Pancreas (tissue), 10 donors: ENCODE measurements at regions not wholly inside any gene's neighbourhood (a gene's known extent, or its start where the extent isn't known, plus 50 kb on each side); places are given as distances from the start of the nearest gene placed in this dataset.

Source experiments
- ATAC-seq, 4 donors: fragments of 200-7000 bp; cut with Tn5 transposase; one replicate each; pipeline versions ENCODE4 v1.8.0 to v1.9.1; 2020; ENCODE audit warnings: mild to moderate bottlenecking in 4 of 4, moderate library complexity in 4 of 4
- DNase-seq, 6 donors: peaks; one replicate each; pipeline ENCODE4 v3.0.0-alpha.2; 2020
- FAIRE-seq: peaks from 2 replicates; lab custom pipeline; 2012; peaks lifted over from hg19 to GRCh38; lab: Jason Lieb, UNC
- H3K27ac ChIP-seq, 4 donors: fragments of 200-600 bp; sonication (generic); 1 replicate in 3 of 4; 2 replicates in 1 of 4; pipeline versions ENCODE4 v1.5.0 to v1.8.0; 2020
- H3K27me3 ChIP-seq, 4 donors: fragments of 200-600 bp; one replicate each; pipeline ENCODE4 v1.8.0; 2021
- H3K36me3 ChIP-seq, 3 donors: fragments of 200-600 bp; sonication (generic) in 1 of 3; one replicate each; pipeline versions ENCODE4 v1.5.0 to v1.8.0; 2020 to 2021
- H3K4me1 ChIP-seq, 3 donors: fragments of 200-600 bp; one replicate each; pipeline ENCODE4 v1.8.0; 2021
- H3K4me3 ChIP-seq, 4 donors: fragments of 200-600 bp; sonication (generic) in 2 of 4; one replicate each; pipeline versions ENCODE4 v1.5.0 to v1.8.0; 2020 to 2021
- H3K9me3 ChIP-seq, 4 donors: fragments of 200-600 bp; one replicate each; pipeline ENCODE4 v1.8.0; 2021
- WGBS, 2 donors: extraction: QIAGEN DNeasy Blood & Tissue Kit; methylation state at CpG; one replicate each; pipeline ENCODE4 v1.1.7; 2013; 5-methylcytosine and 5-hydroxymethylcytosine counted together
- intact Hi-C, 3 donors: fragments of 100-400 bp; cut with DNase I; formaldehyde crosslinking; loops; one replicate each; pipeline versions ENCODE4 v1.11.1 to v1.14.2; 2022
- TF ChIP-seq, protein P1 (sequence below), 4 donors: fragments of 200-600 bp; sonication (generic) in 3 of 4; IDR thresholded peaks; one replicate each; pipeline versions ENCODE4 v1.5.0 to v1.8.0; 2021; ENCODE audit warnings: antibody characterized with exemption in 4 of 4
- donor health status: healthy with polysubstance abuse.
- donor health status: DM: no; HTN: no; CAD: no; lungs with moderate emphysema.
- donor health status: DM: no; HTN: no; CAD: no.
- donor health status: control.
- donor health status: control.
- donor health status: Bipolar disorder and iron deficiency.
- donor health status: DM: yes; HTN: yes; CAD: no.
- donor health status: DM: no; HTN: no; CAD: no.
- donor health status: DM: no; HTN: no; CAD: no.
- donor health status: DM: yes; HTN: yes; CAD: no.

DNA sequence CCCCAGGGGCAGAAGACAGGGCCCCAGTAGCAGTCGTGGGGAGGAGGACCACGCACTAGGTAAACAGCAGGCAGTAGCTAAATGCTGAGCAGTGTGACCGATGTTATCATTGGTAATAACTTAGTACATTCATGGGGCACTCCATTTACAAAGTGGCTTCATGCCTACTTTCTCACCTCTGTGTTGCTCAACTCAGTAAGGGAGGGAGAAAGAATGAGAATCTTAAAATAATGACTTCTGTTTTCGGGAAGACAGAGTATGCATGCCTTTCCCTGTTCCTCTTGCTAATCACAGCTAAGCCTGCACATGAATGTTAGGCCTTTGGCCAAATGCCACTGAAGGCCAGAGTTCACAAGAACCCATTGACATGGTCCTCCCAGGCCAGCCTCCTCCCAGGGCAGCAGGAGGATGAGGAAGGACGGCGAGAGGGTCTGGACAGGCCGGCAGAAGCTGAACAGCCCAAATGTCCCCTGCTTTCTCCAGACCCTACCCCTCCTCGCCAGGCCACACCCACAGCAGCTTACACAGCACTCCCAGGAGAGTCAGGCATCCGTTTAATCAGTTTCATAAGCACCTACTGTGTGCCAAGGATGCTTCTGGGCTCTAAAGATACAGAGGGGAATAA, 183.4 kb downstream of the ANKRD60 start:
- no peaks in the 10 kb centered on the region for H3K36me3 ChIP-seq
- ATAC-seq, result no peak
- TF ChIP-seq, protein P1, sequence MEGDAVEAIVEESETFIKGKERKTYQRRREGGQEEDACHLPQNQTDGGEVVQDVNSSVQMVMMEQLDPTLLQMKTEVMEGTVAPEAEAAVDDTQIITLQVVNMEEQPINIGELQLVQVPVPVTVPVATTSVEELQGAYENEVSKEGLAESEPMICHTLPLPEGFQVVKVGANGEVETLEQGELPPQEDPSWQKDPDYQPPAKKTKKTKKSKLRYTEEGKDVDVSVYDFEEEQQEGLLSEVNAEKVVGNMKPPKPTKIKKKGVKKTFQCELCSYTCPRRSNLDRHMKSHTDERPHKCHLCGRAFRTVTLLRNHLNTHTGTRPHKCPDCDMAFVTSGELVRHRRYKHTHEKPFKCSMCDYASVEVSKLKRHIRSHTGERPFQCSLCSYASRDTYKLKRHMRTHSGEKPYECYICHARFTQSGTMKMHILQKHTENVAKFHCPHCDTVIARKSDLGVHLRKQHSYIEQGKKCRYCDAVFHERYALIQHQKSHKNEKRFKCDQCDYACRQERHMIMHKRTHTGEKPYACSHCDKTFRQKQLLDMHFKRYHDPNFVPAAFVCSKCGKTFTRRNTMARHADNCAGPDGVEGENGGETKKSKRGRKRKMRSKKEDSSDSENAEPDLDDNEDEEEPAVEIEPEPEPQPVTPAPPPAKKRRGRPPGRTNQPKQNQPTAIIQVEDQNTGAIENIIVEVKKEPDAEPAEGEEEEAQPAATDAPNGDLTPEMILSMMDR (IDR thresholded peaks at IDR 0.05), result no peak
- no peak for FAIRE-seq
- WGBS, 2 donors, result 60 to 64% methylated on average over 9 of the region's 9 CpGs
- no peak overlapping the region for H3K27ac ChIP-seq
- no peaks in the 10 kb centered on the region for H3K27me3 ChIP-seq
- no peaks in the 10 kb centered on the region for H3K4me1 ChIP-seq
- H3K4me3 ChIP-seq, result no peak overlapping the region
- intact Hi-C loops, result no loop called here
- DNase-seq, result no peak
- no peaks in the 10 kb centered on the region for H3K9me3 ChIP-seq

DNA sequence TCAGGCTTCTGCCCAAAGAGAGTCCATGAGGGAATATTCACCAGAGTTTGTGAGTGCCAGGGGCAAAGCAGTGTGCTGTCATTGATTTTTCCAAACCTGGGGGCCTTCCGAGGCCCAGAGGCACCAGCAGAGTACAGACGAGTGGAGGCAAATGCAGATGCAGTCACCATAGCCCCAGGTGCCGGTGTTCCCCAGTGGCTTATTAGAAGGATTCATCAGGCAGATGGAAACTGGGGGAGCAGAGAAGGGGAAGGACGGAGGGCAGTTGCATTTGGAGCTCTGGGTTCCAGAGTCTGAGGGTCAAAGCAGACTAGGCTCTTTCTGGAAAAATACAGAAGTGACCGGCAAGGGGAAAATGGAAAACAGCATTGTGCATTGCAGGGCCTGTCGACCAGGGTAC, 184.2 kb downstream of the ANKRD60 start:
- ATAC-seq, result no peak
- no peaks in the 10 kb centered on the region for H3K4me1 ChIP-seq
- no peaks in the 10 kb centered on the region for H3K36me3 ChIP-seq
- 61% methylated on average over 6 of the region's 6 CpGs for WGBS, 2 donors
- no peaks in the 10 kb centered on the region for H3K9me3 ChIP-seq
- TF ChIP-seq, protein P1 (IDR thresholded peaks at IDR 0.05), result no peak
- H3K27ac ChIP-seq, result no peak overlapping the region
- no peaks in the 10 kb centered on the region for H3K27me3 ChIP-seq
- intact Hi-C loops, result no loop called here
- no peak for DNase-seq
- FAIRE-seq, result no peak
- no peak overlapping the region for H3K4me3 ChIP-seq

DNA sequence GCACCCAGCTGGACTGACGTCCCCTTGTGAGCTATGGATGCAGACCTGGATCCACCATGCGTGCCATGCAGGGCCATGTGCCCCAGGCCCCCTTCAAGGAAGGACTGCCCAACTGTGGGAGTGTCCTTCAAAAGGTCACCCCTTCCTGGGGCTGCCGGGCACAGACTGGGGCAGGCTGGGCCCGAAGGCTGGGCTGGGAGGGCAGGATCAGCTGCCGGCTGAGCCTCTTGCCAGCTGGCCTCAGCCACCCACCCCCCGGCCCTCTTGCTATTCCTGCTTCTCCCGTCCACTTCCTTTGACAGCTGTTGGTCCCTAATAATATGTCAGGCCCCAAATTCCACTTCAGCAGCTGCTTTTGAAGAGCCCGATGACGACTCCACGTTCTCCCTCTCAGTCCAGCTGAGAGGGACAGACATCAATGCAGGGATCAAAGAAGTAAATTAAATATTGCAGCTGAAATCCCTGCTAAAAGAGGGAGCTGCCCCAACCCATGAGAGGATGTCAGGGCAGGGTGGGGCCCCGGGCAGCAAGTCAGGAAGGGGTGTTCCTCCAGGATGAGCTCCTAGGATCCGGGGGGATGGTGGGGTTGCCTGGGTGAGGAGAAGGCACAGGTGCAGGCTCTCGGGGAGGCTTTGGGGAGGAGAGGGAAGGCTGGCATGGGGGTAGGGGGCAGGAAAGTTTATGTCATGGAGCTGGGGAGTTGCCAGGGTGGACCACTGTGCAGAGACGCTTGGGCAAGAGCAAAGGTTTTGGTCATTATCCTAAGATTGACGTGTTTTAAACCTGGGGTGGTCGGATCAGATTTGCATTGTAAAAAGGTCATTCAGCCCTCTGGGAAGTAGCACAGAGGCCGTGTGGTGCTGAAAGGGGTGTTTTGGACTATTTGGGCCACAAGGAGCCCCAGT, 185.0 kb downstream of the ANKRD60 start:
- intact Hi-C loops, result no loop called here
- no peak for ATAC-seq
- Histone ChIP-seq H3K27me3 (no peaks in the 10 kb centered on the region), H3K36me3 (no peaks in the 10 kb centered on the region), H3K27ac (no peak overlapping the region), H3K4me1 (no peaks in the 10 kb centered on the region), H3K4me3 (no peak overlapping the region), H3K9me3 (no peaks in the 10 kb centered on the region)
- 50 to 57% methylated on average over 17 of the region's 17 CpGs for WGBS, 2 donors
- FAIRE-seq, result no peak
- no peak for DNase-seq
- TF ChIP-seq, protein P1 (IDR thresholded peaks at IDR 0.05), result no peak

DNA sequence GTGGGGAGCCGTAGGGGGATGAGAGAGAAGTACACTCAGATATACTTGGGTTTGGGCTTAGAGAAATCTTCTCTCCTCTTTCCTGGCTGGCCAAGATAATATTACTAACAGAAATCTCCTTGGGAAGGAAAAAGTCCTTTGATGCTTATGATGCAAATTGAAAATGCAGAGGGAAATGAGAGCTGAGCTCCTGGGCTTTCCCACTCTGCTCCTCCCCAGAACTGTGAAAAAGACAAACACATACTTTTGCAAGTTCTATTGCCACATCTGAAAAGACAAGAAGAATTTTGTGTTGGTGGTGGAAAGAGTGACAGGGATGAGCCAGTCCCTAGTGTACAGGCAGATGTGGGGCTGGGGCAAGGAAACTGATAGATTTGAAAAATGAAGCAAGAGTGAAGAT, 185.9 kb downstream of the ANKRD60 start:
- no peaks in the 10 kb centered on the region for H3K27me3 ChIP-seq
- no peak overlapping the region for H3K27ac ChIP-seq
- intact Hi-C loops, result no loop called here
- no peak for DNase-seq
- no peaks in the 10 kb centered on the region for H3K9me3 ChIP-seq
- ATAC-seq, result no peak
- H3K4me1 ChIP-seq, result no peaks in the 10 kb centered on the region
- H3K36me3 ChIP-seq, result no peaks in the 10 kb centered on the region
- TF ChIP-seq, protein P1 (IDR thresholded peaks at IDR 0.05), result no peak
- 26 to 56% methylated on average over 1 of the region's 1 CpG for WGBS, 2 donors
- no peak for FAIRE-seq
- no peak overlapping the region for H3K4me3 ChIP-seq
